Hypothalamus (tissue), 51 donors: ENCODE measurements at regions not wholly inside any gene's neighbourhood (a gene's known extent, or its start where the extent isn't known, plus 50 kb on each side); places are given as distances from the start of the nearest gene placed in this dataset.

Source experiments
- DNase-seq, 51 donors: peaks; one replicate each; lab custom pipeline; 2025; lab: John Stamatoyannopoulos, UW

- no peak for DNase-seq
Measured at GRCh38 chr5:89769975-89770374, 639.6 kb downstream of the CETN3 start.

GRCh38 chr5:89759802-89760201 is 649.8 kb downstream of the CETN3 start:
- DNase-seq: no peak

DNA sequence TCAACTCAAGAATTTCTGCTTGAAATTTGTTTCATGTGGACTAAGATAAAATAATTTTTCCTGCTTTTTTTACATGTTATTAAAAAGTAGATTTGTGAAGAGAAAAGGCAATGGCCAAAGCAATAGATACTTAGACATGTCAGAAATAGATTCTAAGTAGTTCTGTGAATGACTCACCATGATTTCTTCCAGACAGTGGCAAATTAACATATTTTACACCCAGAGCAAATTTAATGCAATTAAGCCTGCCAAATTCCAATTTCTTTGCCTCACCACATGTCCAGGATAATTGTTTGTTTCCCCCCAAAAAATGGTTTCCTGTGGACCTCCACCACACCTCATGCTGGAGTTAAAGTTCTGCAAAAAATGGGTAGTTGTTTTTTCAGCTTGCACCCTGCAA is 651.4 kb downstream of the CETN3 start:
- DNase-seq: no peak

GRCh38 chr5:89756955-89757354 is 652.6 kb downstream of the CETN3 start:
- no peak for DNase-seq

GRCh38 chr5:89755024-89755423 is 654.5 kb downstream of the CETN3 start:
- no peak for DNase-seq

- no peak for DNase-seq
Measured at GRCh38 chr5:89735082-89735481, 674.5 kb downstream of the CETN3 start.

GRCh38 chr5:89733772-89734171 is 675.8 kb downstream of the CETN3 start:
- no peak for DNase-seq

DNA sequence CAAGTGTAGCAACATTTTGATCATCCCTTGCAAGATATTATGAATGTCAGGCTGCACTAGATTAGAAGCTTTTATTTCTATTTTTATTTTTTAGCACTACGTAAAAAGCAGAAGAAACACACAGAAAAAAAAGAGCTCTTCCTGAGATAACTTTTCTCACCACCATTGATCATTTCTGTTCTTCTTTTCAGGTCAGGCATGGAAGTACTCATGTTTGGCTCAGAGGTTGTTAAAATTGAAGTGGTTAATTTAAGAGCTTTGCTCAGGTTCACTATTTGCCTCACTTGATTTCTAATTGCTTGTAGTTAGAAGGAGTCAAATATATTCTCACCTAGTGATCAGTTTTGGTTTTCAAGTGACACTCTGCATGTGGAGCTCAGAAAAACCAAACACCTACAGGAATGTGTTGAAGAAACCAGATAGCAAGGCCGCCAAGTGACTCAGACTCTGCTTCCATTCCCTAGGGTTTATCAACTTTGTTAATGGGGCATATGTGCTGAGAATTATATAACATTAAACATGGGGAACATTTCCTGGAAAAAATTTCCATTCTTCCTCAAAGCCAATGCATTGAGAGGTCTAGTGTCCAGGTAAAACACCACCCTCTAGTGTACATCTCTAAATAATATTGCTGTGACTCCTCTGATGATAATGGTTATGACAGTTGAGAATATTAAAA is 679.8 kb downstream of the CETN3 start:
- no peak for DNase-seq

GRCh38 chr5:89728750-89729149 is 680.8 kb downstream of the CETN3 start:
- DNase-seq: peak in 9 of 51 donors; percentile 0 to 31 (median 5)

- DNase-seq: no peak
Measured at GRCh38 chr5:89728134-89728533, 681.4 kb downstream of the CETN3 start.

DNA sequence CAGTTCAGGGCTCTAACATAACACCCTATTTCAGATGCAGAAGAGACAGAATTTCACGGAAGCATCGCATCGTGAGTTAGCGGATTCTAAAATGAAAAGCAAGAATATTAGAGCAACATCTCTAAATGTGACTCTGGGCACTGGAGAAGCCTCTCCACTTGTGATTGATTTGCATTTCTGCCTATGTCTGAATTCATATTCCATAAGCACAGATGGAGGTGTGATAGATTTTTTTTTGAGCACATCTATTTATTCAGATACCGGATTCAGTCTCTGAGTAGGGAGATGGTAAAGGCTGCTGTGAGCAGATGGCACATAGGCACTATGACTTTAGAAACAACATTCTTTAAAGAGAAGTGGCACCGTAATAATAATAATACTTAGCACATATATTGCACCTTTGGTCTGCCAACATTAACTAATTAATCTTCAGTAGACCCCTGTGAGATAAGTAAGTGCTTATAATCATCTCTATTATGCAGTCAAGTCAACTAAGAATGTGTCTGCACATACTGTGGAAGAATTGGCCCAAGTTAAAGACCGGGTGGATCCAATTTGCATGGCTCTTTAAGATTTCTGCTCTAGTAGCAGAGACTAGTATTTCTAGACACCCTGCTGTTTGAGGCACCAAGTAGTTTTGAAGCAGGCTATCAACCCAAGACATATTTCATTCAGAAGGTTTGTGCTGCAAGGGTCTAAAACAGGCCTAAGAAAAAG is 685.0 kb downstream of the CETN3 start:
- DNase-seq: no peak

GRCh38 chr5:89723907-89724306 is 685.6 kb downstream of the CETN3 start:
- DNase-seq: no peak

GRCh38 chr5:89722538-89722937 is 687.0 kb downstream of the CETN3 start:
- no peak for DNase-seq

GRCh38 chr5:89721931-89722330 is 687.6 kb downstream of the CETN3 start:
- no peak for DNase-seq

GRCh38 chr5:89721353-89721752 is 688.2 kb downstream of the CETN3 start:
- no peak for DNase-seq

GRCh38 chr5:89712134-89712700 is 697.3 kb downstream of the CETN3 start:
- DNase-seq: no peak

- no peak for DNase-seq
Measured at GRCh38 chr5:89711526-89711925, 698.0 kb downstream of the CETN3 start.

GRCh38 chr5:89710006-89710405 is 699.5 kb downstream of the CETN3 start:
- no peak for DNase-seq

DNA sequence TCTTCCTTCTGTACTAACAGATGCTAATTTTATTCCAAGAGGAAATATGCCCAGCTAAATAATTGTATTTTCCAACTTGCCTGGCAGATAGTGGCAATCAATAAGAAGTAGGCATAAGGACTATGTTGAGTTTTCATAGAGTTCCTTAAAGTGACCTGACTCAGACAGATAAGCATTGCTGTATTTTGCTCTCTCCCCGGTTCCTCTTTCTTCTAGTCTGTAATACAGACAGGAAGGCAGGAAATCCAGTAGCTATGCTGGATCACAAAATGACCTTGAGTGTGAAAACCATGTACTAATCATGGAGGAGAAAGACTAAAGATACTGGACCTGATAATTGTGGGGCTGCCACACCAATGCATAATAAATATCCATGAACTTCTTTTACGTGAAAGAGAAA is 701.7 kb downstream of the CETN3 start:
- DNase-seq: no peak

GRCh38 chr5:89706731-89707130 is 702.8 kb downstream of the CETN3 start:
- no peak for DNase-seq

DNA sequence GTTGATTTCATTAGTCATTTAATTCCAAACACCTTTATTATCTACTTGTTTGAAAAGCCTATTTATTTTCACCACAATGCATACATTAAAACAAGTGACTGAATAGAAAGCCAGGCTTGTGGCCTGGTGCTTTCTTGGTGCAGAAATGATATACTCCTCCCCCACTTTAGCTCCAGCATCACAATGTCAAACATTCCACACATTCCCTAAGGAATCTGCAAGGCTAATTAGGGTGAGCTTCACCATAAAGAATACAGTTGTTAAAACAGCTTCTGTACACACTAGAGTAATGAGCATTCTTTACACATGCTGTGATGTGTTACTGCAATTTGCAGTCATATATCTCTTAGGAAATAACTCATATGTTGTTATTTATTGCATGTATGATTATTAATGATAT is 705.7 kb downstream of the CETN3 start:
- no peak for DNase-seq

GRCh38 chr5:89698028-89698427 is 711.5 kb downstream of the CETN3 start:
- DNase-seq: no peak
